Mucosa of descending colon (tissue), 3 donors: ENCODE measurements at regions not wholly inside any gene's neighbourhood (a gene's known extent, or its start where the extent isn't known, plus 50 kb on each side); places are given as distances from the start of the nearest gene placed in this dataset.

Experiments
- ATAC-seq: fragments of 200-7000 bp; cut with Tn5 transposase; one replicate; pipeline ENCODE4 v1.9.1; 2020; ENCODE audit warnings: mild to moderate bottlenecking, moderate library complexity
- DNase-seq, 3 donors: peaks; one replicate each; pipeline ENCODE4 v3.0.0-alpha.2; 2020
- H3K36me3 ChIP-seq: fragments of 200-600 bp; one replicate; pipeline ENCODE4 v1.8.0; 2021; ENCODE audit warnings: low read depth, mild to moderate bottlenecking
- H3K4me1 ChIP-seq: fragments of 200-600 bp; one replicate; pipeline ENCODE4 v1.8.0; 2021; ENCODE audit warnings: low read depth, mild to moderate bottlenecking
- H3K4me3 ChIP-seq: fragments of 200-600 bp; one replicate; pipeline ENCODE4 v1.8.0; 2021; ENCODE audit warnings: mild to moderate bottlenecking
- H3K9me3 ChIP-seq: fragments of 200-600 bp; one replicate; pipeline ENCODE4 v1.8.0; 2021; ENCODE audit warnings: mild to moderate bottlenecking
- intact Hi-C, 2 donors: fragments of 100-400 bp; cut with DNase I in 1 of 2; cut with micrococcal nuclease in 1 of 2; formaldehyde crosslinking; loops; one replicate each; pipeline versions ENCODE4 v1.11.0 to v1.11.1; 2022; cut with DNase I, micrococcal nuclease
- TF ChIP-seq, protein P1 (sequence below): fragments of 200-600 bp; IDR thresholded peaks from one replicate; pipeline ENCODE4 v1.8.0; 2022; ENCODE audit warnings: antibody characterized with exemption, mild to moderate bottlenecking
- donor health status: DM: no; HTN: no; CAD: no; lungs with moderate emphysema.
- donor health status: DM: no; HTN: no; CAD: no.
- donor health status: DM: no; HTN: yes; CAD: no.

DNA sequence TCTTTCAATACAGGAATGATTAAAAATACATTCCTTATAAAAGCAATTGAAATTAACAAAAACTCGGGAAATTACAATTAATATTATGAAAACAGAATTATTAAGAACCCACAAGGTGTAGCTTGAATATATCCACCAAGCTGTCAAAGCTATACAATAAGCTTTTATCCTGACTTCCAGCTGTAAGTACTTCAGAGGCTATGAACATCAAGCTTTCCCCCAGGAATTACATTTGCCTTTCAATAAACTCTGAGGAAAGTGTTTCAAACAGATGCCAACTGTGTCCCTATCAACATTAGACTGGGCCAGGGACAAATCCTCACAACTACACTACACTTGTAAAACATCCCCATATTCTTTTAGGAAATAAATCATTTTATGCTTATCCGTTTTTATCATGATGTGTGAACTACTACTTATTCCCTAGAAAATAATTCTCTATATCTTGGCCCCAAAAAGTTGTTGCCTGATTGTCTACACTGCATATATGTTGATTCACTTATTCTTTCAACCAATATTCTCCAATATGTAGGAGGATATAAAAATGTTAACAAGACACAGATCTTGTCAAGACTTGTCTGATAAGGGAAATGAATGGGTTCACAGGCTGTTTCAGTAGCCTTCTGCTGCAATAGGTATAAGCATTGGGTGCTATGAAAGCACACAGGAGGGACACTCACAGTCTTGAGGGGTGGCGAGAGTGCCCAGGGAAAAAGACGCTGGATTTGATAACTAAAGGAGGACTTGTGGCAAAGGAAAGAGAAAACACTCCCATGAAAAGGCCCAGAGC lies 494.1 kb downstream of the CENPC start:
- no peak for DNase-seq
- no peak for ATAC-seq
- intact Hi-C loops = no loop called here
- H3K36me3 ChIP-seq = no peaks in the 10 kb centered on the region
- TF ChIP-seq, protein P1, sequence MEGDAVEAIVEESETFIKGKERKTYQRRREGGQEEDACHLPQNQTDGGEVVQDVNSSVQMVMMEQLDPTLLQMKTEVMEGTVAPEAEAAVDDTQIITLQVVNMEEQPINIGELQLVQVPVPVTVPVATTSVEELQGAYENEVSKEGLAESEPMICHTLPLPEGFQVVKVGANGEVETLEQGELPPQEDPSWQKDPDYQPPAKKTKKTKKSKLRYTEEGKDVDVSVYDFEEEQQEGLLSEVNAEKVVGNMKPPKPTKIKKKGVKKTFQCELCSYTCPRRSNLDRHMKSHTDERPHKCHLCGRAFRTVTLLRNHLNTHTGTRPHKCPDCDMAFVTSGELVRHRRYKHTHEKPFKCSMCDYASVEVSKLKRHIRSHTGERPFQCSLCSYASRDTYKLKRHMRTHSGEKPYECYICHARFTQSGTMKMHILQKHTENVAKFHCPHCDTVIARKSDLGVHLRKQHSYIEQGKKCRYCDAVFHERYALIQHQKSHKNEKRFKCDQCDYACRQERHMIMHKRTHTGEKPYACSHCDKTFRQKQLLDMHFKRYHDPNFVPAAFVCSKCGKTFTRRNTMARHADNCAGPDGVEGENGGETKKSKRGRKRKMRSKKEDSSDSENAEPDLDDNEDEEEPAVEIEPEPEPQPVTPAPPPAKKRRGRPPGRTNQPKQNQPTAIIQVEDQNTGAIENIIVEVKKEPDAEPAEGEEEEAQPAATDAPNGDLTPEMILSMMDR = no peak
- no peaks in the 10 kb centered on the region for H3K9me3 ChIP-seq
- no peaks in the 10 kb centered on the region for H3K4me1 ChIP-seq
- no peak overlapping the region for H3K4me3 ChIP-seq

DNA sequence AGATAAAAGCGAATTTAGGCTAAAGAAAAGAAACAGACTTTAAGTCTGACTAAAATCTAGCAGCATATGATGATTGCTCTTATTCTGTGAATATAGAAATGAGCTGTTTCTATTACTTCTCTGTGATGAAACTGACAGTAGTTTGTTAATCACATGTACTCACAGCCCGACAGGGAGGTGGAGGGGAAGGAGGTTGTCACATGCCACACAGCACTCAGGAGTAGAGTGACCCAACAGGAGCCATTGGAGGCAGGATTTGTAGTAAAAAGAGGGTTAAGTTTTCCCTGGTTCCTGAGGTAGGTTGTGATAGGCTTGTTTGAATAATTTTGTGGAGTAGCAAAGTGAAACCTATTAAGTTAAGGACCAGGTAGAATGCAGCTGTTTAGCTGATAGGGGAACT lies 495.9 kb downstream of the CENPC start:
- TF ChIP-seq, protein P1 = no peak
- Histone ChIP-seq H3K4me3 (no peak overlapping the region), H3K9me3 (no peaks in the 10 kb centered on the region), H3K36me3 (no peaks in the 10 kb centered on the region), H3K4me1 (no peaks in the 10 kb centered on the region)
- no peak for ATAC-seq
- DNase-seq = no peak
- intact Hi-C loops = no loop called here

DNA sequence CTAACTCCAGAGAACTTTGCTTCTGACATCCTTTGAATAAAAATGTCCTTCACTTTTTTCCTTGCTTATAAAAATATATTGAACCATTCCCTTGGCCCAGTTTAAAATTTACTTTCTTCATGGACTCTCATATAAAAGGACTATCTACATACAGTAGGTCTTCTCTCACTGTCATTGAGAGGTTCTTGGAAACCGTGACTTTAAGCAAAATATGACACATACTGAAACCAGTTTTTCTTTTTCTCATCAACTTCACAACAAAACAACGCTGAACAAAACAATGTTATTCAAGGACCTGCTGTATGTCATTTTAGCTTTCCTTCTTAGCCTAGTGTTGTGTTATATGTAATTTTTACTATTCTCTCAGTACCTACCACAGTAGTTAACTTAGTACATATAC lies 496.8 kb downstream of the CENPC start:
- Histone ChIP-seq H3K4me1 (no peaks in the 10 kb centered on the region), H3K36me3 (no peaks in the 10 kb centered on the region), H3K9me3 (no peaks in the 10 kb centered on the region), H3K4me3 (no peak overlapping the region)
- TF ChIP-seq, protein P1 = no peak
- ATAC-seq (no peak), DNase-seq (no peak)
- intact Hi-C loops = no loop called here

DNA sequence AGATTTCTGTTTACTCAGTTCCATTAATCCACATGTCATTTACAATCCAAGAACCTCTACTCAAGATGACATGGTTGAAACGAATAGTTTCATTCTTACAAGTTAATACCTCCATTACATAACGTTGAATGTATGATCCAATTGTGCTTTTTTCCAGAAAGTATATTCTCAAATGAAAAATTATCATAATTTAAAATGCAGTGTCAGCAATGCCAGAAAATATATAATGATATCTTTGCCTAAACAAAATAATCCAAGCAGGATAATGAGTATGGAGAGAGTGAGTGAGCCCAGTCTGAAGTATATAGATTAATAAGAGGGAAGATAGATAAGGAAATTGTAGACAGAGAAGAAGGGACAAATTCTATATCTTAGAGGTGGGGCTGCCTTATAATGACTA lies 505.0 kb downstream of the CENPC start:
- Histone ChIP-seq H3K36me3 (no peaks in the 10 kb centered on the region), H3K4me3 (no peak overlapping the region), H3K4me1 (no peaks in the 10 kb centered on the region), H3K9me3 (no peaks in the 10 kb centered on the region)
- no peak for ATAC-seq
- intact Hi-C loops = no loop called here
- TF ChIP-seq, protein P1 = no peak
- no peak for DNase-seq

DNA sequence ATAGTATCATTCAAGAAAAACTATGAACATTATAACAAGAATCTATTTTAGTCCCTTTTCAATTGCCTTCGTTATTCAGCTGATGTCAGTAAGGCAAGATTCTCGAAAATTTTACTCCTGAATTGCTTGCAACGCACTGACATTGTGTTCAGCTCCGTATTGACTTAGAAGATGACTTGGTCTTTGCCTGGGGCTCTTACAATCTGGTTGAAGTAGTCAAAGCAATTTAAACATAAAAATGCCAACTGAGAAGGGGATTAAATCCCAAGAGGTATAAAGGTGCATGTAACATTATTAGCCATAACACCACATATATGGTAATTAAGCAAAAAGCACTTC lies 507.1 kb downstream of the CENPC start:
- no peaks in the 10 kb centered on the region for H3K4me1 ChIP-seq
- no peak overlapping the region for H3K4me3 ChIP-seq
- H3K36me3 ChIP-seq = no peaks in the 10 kb centered on the region
- no peak for DNase-seq
- intact Hi-C loops = no loop called here
- TF ChIP-seq, protein P1 = no peak
- no peak for ATAC-seq
- no peaks in the 10 kb centered on the region for H3K9me3 ChIP-seq
